Epithelial cell of esophagus (primary cell): ENCODE measurements at regions not wholly inside any gene's neighbourhood (a gene's known extent, or its start where the extent isn't known, plus 50 kb on each side); places are given as distances from the start of the nearest gene placed in this dataset.
A peak's percentile ranks its signal among the peaks of the same experiment; 100 is the strongest.

Source experiments
- DNase-seq: peaks from one replicate; pipeline ENCODE4 v3.0.0; 2010; ENCODE audit warnings: low read depth
- H3K4me3 ChIP-seq: 2 replicates; pipeline ENCODE4 v1.5.1; 2011; ENCODE audit warnings: mild to moderate bottlenecking, low read length, control low read depth
- TF ChIP-seq, protein P1 (sequence below): IDR thresholded peaks from 2 replicates; pipeline ENCODE4 v1.5.1; 2011; ENCODE audit warnings: low read depth, mild to moderate bottlenecking, low read length, control low read depth, inconsistent platforms; ENCODE audit not compliant: insufficient read depth; ENCODE audit errors: missing control alignments

DNA sequence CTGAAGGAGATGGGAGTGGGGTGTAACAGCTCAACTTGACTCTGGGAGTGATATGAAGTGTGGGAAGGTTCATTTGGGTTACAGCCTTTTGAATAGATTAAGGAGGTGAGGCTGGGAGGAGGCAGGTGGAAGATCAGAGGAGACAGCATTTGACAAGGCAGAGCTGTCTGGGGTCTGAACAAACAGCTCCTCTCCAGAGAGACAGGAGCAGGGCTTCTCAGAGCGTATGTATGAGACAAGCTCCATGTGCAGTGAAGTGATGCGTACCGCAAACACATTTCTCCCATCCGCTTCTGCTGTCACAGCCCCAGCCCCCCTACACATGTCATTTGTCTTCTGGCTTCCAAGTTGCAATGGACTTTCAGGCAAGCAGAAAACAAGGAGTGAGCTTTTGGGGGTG lies 137.1 kb upstream of the E2F8 start:
- DNase-seq = no peak
- H3K4me3 ChIP-seq = no peak overlapping the region
- TF ChIP-seq, protein P1, sequence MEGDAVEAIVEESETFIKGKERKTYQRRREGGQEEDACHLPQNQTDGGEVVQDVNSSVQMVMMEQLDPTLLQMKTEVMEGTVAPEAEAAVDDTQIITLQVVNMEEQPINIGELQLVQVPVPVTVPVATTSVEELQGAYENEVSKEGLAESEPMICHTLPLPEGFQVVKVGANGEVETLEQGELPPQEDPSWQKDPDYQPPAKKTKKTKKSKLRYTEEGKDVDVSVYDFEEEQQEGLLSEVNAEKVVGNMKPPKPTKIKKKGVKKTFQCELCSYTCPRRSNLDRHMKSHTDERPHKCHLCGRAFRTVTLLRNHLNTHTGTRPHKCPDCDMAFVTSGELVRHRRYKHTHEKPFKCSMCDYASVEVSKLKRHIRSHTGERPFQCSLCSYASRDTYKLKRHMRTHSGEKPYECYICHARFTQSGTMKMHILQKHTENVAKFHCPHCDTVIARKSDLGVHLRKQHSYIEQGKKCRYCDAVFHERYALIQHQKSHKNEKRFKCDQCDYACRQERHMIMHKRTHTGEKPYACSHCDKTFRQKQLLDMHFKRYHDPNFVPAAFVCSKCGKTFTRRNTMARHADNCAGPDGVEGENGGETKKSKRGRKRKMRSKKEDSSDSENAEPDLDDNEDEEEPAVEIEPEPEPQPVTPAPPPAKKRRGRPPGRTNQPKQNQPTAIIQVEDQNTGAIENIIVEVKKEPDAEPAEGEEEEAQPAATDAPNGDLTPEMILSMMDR = no peak

DNA sequence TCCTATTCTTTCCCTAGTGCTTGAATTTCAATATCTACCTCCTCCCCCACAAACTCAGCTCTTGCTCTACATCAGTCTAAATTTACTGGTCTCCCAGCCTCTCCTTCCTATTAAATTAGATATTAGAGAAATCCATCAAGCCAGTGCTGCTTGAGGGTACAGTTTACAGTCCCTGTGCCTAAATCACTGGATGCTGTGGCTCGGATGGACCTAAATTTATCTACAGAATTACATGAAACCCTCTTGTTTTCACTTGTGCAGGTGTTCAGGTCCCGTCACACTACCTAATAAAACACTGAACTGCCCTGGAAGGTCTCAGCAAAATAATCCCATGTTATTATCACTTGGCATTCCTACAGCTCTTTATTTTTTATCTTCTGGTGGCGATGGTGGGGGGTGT lies 134.7 kb upstream of the E2F8 start:
- TF ChIP-seq, protein P1 = no peak
- no peak overlapping the region for H3K4me3 ChIP-seq
- DNase-seq = no peak

DNA sequence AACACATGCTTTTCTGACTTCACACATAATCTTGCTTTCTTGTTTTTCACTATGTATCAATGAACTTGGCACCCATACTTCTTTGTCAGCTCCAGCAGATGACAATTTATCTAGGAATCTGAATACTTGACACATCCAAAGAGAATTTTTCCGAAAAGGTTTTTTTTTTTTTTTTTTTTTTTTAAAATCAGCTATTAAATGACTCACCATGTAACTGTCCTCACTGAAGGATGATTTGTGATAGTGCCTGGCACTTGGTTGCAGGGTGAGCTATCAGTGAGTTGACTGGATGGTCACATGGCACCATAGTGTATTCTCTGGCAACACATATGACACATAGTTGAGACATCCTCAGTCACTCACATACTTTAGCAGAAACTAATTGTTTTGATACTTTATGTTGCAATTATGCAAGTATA lies 133.4 kb upstream of the E2F8 start:
- peak; percentile 96 for DNase-seq
- no peak overlapping the region for H3K4me3 ChIP-seq
- TF ChIP-seq, protein P1 = no peak

DNA sequence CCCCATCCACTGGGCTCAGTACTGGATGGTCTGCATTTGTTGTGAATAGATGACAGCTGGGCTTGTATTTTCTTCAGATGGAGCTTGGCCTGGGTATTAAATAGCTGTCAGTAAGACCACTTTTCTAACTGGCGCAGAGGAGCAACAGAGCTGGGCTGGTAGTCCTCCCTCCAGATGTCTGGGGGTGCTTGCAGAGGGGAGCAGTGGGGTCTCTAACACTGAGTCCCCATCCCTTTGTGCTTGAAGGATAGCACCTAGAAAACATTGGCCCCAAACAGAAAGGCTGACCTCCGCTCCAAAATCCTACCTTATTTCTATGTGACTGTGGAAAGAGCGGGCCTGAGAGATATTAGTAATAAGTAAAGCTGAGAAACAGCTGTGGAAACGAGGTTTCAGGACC lies 131.6 kb upstream of the E2F8 start:
- no peak overlapping the region for H3K4me3 ChIP-seq
- TF ChIP-seq, protein P1 = no peak
- DNase-seq = no peak

DNA sequence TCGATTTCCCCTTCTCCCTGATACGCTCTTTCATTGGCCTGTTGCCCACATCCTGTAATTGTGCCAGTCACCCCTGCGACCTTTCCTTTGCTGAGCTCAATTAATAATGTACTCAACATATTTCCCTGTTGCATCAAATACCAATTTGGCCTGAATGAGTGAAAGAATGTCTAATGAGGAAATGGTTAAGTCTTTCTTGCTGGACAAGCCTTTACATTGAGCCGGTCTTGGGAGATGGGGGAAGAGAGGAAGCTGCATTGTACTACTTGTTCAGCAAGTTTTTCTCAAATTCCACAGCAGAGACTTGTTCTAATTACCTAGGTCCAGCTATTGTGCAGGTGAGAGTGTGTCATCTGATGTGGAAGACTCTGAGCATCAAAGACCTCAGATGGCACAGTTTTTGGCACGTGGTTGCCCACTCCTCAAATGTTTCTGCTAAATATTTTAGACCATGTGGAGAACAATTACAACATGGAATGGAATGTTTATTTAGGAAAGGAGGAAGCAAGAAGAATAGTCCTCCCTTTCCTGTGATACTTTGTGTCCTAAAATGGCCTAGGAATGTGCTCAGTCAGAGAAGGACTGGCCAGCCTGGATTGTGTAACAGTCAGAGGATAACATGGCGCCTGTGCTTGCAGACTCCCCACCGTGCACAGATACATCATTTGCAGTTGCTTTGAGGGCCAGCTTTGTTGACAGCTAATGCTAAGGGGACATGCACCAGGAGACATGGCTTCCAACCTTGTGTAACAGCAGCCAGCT lies 129.5 kb upstream of the E2F8 start:
- peak; percentile 93 for DNase-seq
- no peak overlapping the region for H3K4me3 ChIP-seq
- TF ChIP-seq, protein P1 = no peak

DNA sequence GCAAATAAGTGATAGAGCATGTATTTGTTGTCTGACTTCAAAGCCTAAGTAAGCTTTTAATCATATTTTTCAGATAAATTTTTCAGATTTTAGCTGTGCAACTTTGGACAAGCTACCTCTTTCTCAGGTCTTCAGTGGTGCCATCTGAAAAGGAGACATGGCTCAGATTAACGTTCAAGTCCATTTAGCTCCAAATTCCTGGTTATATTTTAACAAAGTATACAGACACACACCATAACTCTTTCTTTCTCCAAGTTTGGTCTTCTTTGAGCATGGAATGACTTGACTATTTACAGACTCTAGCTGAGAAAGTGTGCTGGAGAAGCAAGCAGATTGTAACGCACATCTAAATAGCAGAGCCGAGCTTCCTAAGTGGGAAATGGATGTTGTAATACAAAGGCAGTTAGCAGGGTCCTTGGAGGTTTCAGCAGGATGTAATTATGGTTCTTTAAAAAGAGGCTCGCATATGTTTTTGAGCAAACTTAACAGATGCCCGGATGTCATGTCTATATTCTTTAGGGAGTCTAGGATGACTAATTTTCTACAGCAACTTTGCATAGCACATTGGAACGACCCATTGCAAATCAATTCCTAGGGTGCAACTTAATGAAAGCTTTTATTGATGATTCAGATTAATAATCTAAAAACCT lies 128.1 kb upstream of the E2F8 start:
- no peak for DNase-seq
- TF ChIP-seq, protein P1 = no peak
- H3K4me3 ChIP-seq = no peak overlapping the region
